Lower leg skin (tissue), 3 donors: ENCODE measurements at regions not wholly inside any gene's neighbourhood (a gene's known extent, or its start where the extent isn't known, plus 50 kb on each side); places are given as distances from the start of the nearest gene placed in this dataset.

Experiments
- POLR2A ChIP-seq, 2 donors: fragments of 450-650 bp; IDR thresholded peaks; one replicate each; pipeline ENCODE4 v1.6.1; 2016 to 2017; ENCODE audit warnings: antibody characterized with exemption in 2 of 2, mild to moderate bottlenecking in 1 of 2, moderate library complexity in 1 of 2
- TF ChIP-seq, protein P1 (sequence below), 3 donors: fragments of 450-650 bp; IDR thresholded peaks; one replicate each; pipeline ENCODE4 v1.5.1; 2016; ENCODE audit warnings: antibody characterized with exemption in 3 of 3, mild to moderate bottlenecking in 3 of 3, moderate library complexity in 2 of 3

DNA sequence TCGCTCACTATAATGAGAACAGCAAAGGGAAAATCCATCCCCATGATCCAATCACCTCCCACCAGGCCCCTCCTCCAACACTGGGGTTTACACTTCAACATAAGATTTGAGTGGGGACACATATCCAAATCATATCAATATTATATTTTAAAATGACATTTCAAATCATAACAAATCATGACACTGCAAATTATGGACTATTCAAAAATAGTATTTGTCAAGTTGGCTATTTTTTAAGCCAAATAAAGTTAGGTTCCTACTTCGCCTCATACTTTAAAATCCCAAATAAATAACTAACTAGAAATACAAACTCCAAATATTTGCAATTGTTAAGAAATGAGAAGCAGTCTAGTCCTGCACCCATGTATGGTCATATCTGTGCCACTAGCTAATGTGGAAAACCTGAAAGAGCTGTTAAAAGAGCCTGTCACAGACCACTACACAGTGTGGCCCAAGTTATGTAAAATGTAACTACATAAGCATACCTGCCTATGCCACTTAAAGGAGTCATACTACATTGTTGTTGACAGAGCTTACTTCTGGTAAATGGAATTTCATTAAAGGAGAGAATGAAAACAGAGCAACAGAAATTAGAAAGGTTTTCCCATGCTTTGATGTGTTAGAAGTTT is 334.7 kb upstream of the GULP1 start:
- TF ChIP-seq POLR2A (IDR thresholded peaks at IDR 0.05), result no peak
- TF ChIP-seq, protein P1, sequence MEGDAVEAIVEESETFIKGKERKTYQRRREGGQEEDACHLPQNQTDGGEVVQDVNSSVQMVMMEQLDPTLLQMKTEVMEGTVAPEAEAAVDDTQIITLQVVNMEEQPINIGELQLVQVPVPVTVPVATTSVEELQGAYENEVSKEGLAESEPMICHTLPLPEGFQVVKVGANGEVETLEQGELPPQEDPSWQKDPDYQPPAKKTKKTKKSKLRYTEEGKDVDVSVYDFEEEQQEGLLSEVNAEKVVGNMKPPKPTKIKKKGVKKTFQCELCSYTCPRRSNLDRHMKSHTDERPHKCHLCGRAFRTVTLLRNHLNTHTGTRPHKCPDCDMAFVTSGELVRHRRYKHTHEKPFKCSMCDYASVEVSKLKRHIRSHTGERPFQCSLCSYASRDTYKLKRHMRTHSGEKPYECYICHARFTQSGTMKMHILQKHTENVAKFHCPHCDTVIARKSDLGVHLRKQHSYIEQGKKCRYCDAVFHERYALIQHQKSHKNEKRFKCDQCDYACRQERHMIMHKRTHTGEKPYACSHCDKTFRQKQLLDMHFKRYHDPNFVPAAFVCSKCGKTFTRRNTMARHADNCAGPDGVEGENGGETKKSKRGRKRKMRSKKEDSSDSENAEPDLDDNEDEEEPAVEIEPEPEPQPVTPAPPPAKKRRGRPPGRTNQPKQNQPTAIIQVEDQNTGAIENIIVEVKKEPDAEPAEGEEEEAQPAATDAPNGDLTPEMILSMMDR (IDR thresholded peaks at IDR 0.05), result no peak
